Smooth muscle cell (in vitro differentiated cells): ENCODE measurements at regions not wholly inside any gene's neighbourhood (a gene's known extent, or its start where the extent isn't known, plus 50 kb on each side); places are given as distances from the start of the nearest gene placed in this dataset.

ENCODE experiments used
- DNase-seq: peaks from one replicate; lab custom pipeline; 2025; ENCODE audit not compliant: unreplicated experiment; lab: John Stamatoyannopoulos, UW
- H2AFZ ChIP-seq: fragments of 200-600 bp; sonication (generic); 2 replicates; pipeline ENCODE4 v1.6.0; 2016; ENCODE audit warnings: antibody characterized with exemption, low read depth, mild to moderate bottlenecking
- H3F3A ChIP-seq: fragments of 200-600 bp; sonication (generic); 2 replicates; pipeline ENCODE4 v1.6.0; 2017; ENCODE audit warnings: antibody characterized with exemption, low read depth
- H3K27ac ChIP-seq: fragments of 200-600 bp; sonication (generic); 2 replicates; pipeline ENCODE4 v1.5.1; 2016; ENCODE audit warnings: low read depth, mild to moderate bottlenecking
- H3K27me3 ChIP-seq: fragments of 200-600 bp; sonication (generic); 2 replicates; pipeline ENCODE4 v1.6.1; 2016; ENCODE audit warnings: low read depth, mild to moderate bottlenecking
- H3K36me3 ChIP-seq: fragments of 200-600 bp; sonication (generic); 2 replicates; pipeline ENCODE4 v1.5.1; 2016; ENCODE audit warnings: low read depth
- H3K4me1 ChIP-seq: fragments of 200-600 bp; sonication (generic); 2 replicates; pipeline ENCODE4 v1.5.1; 2016; ENCODE audit warnings: low read depth
- H3K4me2 ChIP-seq: fragments of 200-600 bp; sonication (generic); 2 replicates; pipeline ENCODE4 v1.6.0; 2016; ENCODE audit warnings: mild to moderate bottlenecking
- H3K4me3 ChIP-seq: fragments of 200-600 bp; sonication (generic); 2 replicates; pipeline ENCODE4 v1.5.1; 2016; ENCODE audit warnings: mild to moderate bottlenecking
- H3K79me2 ChIP-seq: fragments of 200-600 bp; sonication (generic); 2 replicates; pipeline ENCODE4 v1.6.0; 2016; ENCODE audit warnings: low read depth, mild to moderate bottlenecking
- H3K9ac ChIP-seq: fragments of 200-600 bp; sonication (generic); 2 replicates; pipeline ENCODE4 v1.6.0; 2016; ENCODE audit warnings: low read depth
- H3K9me3 ChIP-seq: fragments of 200-600 bp; sonication (generic); replicated peaks from 2 replicates; pipeline ENCODE4 v1.5.1; 2016; ENCODE audit warnings: low read depth
- H4K20me1 ChIP-seq: fragments of 200-600 bp; sonication (generic); 2 replicates; pipeline ENCODE4 v1.6.0; 2016; ENCODE audit warnings: low read depth
- WGBS: methylation state at CpG from one replicate; pipeline ENCODE4 v1.1.7; 2016; ENCODE audit warnings: low lambda C conversion rate; 5-methylcytosine and 5-hydroxymethylcytosine counted together
- TF ChIP-seq, protein P1 (sequence below): fragments of 200-600 bp; sonication (generic); IDR thresholded peaks from 2 replicates; pipeline ENCODE4 v1.5.1; 2017; ENCODE audit warnings: borderline replicate concordance, mild to moderate bottlenecking, antibody characterized with exemption; ENCODE audit not compliant: insufficient read depth, poor library complexity, severe bottlenecking

DNA sequence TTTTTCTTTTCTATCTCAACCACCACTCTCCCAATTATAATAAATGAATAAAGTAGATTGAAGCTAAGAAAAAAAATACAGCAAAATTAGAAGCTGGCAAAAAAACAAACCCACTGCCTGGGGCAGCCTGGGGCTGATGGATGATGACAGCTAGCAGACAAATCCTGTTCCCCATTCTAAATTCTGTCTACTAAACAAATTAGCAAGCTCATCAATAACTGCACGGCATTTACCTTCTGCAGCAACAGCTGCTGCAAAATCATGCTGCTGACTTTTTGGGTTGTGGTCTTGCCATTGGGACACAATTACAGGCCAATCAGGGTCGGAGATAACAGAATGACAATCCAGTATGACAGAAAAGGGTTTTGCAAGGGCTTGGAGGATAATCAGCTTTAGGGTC lies 443.6 kb upstream of the SOX5 start:
- Histone ChIP-seq H3F3A (no peaks in the 10 kb centered on the region), H3K4me3 (no peak overlapping the region), H3K27ac (no peak overlapping the region), H3K9ac (no peak overlapping the region), H3K4me2 (no peak overlapping the region), H3K36me3 (no peaks in the 10 kb centered on the region), H2AFZ (no peak overlapping the region), H3K9me3 (no peaks in the 10 kb centered on the region), H3K79me2 (peaks cover 3% of the 10 kb centered on the region), H3K27me3 (no peaks in the 10 kb centered on the region), H3K4me1 (peaks cover 13% of the 10 kb centered on the region), H4K20me1 (no peaks in the 10 kb centered on the region)
- WGBS = 95% methylated on average over 2 of the region's 2 CpGs
- TF ChIP-seq, protein P1, sequence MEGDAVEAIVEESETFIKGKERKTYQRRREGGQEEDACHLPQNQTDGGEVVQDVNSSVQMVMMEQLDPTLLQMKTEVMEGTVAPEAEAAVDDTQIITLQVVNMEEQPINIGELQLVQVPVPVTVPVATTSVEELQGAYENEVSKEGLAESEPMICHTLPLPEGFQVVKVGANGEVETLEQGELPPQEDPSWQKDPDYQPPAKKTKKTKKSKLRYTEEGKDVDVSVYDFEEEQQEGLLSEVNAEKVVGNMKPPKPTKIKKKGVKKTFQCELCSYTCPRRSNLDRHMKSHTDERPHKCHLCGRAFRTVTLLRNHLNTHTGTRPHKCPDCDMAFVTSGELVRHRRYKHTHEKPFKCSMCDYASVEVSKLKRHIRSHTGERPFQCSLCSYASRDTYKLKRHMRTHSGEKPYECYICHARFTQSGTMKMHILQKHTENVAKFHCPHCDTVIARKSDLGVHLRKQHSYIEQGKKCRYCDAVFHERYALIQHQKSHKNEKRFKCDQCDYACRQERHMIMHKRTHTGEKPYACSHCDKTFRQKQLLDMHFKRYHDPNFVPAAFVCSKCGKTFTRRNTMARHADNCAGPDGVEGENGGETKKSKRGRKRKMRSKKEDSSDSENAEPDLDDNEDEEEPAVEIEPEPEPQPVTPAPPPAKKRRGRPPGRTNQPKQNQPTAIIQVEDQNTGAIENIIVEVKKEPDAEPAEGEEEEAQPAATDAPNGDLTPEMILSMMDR = no peak
- DNase-seq = no peak

DNA sequence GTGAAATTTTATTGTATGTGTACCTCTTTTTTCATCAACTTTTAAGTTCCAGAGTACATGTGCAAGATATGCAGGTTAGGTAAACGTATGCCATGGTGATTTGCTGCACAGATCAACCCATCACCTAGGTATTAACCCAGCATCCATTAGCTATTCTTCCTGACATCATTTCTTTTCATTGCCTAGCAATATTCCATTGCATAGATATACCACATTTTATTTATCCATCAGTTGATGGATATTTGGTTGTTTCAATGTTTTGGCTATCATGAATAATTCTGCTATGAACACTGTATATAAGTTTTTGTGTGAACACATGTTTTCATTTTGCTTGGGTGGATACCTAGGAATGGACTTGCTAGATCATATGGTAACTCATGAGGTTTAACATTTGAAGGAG lies 439.9 kb upstream of the SOX5 start:
- 100% methylated on average over 1 of the region's 1 CpG for whole genome bisulfite sequencing

DNA sequence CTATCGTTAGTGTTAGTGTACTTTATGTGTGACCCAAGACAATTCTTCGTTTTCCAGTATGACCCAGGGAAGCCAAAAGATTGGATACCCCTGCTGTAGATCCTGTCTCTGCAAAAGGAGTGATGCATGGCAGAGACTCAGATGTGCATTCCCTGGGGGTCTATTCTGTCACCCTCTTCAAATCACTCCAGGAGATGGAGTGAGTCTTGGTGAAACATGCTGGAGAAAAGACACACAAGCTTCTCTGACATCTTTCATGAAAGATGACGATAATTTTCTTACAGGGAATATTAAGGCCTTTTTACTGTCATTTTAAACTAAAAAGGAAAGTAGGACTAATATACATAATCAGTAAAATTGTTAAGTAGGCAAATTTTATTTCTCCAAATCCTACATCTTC lies 437.9 kb upstream of the SOX5 start:
- H3K4me2 ChIP-seq = no peak overlapping the region
- 97% methylated on average over 3 of the region's 3 CpGs for WGBS
- no peak for DNase-seq

More for the DNA sequence above, 439.9 kb upstream of the SOX5 start:
- peaks cover 8% of the 10 kb centered on the region for H3K79me2 ChIP-seq
- no peak overlapping the region for H2AFZ ChIP-seq
- DNase-seq = no peak
- no peaks in the 10 kb centered on the region for H3K27me3 ChIP-seq
- TF ChIP-seq, protein P1 = no peak
- no peaks in the 10 kb centered on the region for H3K9me3 ChIP-seq
- H3K36me3 ChIP-seq = no peaks in the 10 kb centered on the region
- H3K4me2 ChIP-seq = no peak overlapping the region
- H3F3A ChIP-seq = no peaks in the 10 kb centered on the region
- no peaks in the 10 kb centered on the region for H4K20me1 ChIP-seq
- no peak overlapping the region for H3K27ac ChIP-seq
- no peaks in the 10 kb centered on the region for H3K4me1 ChIP-seq
- H3K4me3 ChIP-seq = no peak overlapping the region
- H3K9ac ChIP-seq = no peak overlapping the region

DNA sequence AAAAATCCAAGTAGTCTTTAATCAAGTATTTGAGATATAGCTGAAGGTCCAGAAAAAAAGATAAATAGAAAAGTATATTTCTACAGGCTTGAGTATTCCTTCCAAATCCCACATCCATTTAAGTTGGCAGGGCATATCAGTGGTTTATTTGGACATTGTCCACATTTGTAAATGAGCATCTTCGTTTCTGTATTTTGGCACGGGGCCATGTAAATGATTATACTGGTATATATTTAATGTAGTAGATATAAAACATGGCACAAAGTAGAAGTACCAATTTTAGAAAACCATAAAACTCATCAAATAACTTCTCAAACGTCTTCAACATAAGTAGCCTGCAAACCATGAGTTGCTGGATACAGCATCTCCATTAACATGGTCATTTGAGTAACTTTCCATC lies 437.4 kb upstream of the SOX5 start:
- no peak for DNase-seq
- H3K36me3 ChIP-seq = no peaks in the 10 kb centered on the region
- no peak overlapping the region for H3K9ac ChIP-seq
- 94% methylated on average over 3 of the region's 3 CpGs for WGBS
- H3K4me2 ChIP-seq = no peak overlapping the region
- no peaks in the 10 kb centered on the region for H3K9me3 ChIP-seq
- H4K20me1 ChIP-seq = no peaks in the 10 kb centered on the region
- no peak overlapping the region for H2AFZ ChIP-seq
- H3K27me3 ChIP-seq = no peaks in the 10 kb centered on the region
- no peak overlapping the region for H3K4me3 ChIP-seq
- H3K4me1 ChIP-seq = no peaks in the 10 kb centered on the region
- no peak overlapping the region for H3K27ac ChIP-seq
- peaks cover 8% of the 10 kb centered on the region for H3K79me2 ChIP-seq
- TF ChIP-seq, protein P1 = no peak
- no peaks in the 10 kb centered on the region for H3F3A ChIP-seq

More for the DNA sequence above, 437.9 kb upstream of the SOX5 start:
- no peak overlapping the region for H3K4me3 ChIP-seq
- no peak overlapping the region for H3K9ac ChIP-seq
- H3K9me3 ChIP-seq = no peaks in the 10 kb centered on the region
- H3K27me3 ChIP-seq = no peaks in the 10 kb centered on the region
- H3K36me3 ChIP-seq = no peaks in the 10 kb centered on the region
- TF ChIP-seq, protein P1 = no peak
- H2AFZ ChIP-seq = no peak overlapping the region
- no peaks in the 10 kb centered on the region for H3K4me1 ChIP-seq
- no peaks in the 10 kb centered on the region for H4K20me1 ChIP-seq
- no peaks in the 10 kb centered on the region for H3F3A ChIP-seq
- peaks cover 8% of the 10 kb centered on the region for H3K79me2 ChIP-seq
- no peak overlapping the region for H3K27ac ChIP-seq
